NAMALWA (cell line): ENCODE measurements at regions not wholly inside any gene's neighbourhood (a gene's known extent, or its start where the extent isn't known, plus 50 kb on each side); places are given as distances from the start of the nearest gene placed in this dataset.
"Not testable (repeated sequence)": the region's sequence is repeated elsewhere in the genome, so short reads cannot be mapped to it uniquely, and the experiment has no call there.

Source experiments
- DNase-seq: peaks from one replicate; pipeline ENCODE4 v3.0.0-alpha.2; 2015; ENCODE audit warnings: low spot score

- DNase-seq = no peak
Measured at GRCh38 chr15:66635817-66636216, 66.2 kb upstream of the SMAD6 start.

GRCh38 chr15:66637044-66637443 is 65.0 kb upstream of the SMAD6 start:
- not testable (repeated sequence) for DNase-seq

DNA sequence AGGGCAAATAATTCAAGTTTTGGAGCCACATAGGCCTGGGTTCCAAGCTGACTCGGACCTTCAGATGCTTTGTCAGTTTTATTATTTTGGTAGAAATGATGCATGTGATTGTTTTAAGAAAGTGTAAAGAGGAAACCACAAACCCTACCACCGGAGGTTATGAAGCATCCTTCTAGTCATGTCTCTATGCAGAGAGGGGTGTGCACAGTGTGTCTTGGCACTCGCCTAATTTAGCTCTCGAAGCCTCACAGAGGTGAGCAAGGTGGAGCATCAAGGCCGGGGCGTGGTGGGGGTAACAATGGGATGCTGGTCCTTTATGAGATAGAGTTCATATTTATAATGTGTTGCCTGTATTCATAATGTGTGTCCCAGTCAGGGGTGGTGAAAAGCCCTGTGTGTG is 63.7 kb upstream of the SMAD6 start:
- no peak for DNase-seq

DNA sequence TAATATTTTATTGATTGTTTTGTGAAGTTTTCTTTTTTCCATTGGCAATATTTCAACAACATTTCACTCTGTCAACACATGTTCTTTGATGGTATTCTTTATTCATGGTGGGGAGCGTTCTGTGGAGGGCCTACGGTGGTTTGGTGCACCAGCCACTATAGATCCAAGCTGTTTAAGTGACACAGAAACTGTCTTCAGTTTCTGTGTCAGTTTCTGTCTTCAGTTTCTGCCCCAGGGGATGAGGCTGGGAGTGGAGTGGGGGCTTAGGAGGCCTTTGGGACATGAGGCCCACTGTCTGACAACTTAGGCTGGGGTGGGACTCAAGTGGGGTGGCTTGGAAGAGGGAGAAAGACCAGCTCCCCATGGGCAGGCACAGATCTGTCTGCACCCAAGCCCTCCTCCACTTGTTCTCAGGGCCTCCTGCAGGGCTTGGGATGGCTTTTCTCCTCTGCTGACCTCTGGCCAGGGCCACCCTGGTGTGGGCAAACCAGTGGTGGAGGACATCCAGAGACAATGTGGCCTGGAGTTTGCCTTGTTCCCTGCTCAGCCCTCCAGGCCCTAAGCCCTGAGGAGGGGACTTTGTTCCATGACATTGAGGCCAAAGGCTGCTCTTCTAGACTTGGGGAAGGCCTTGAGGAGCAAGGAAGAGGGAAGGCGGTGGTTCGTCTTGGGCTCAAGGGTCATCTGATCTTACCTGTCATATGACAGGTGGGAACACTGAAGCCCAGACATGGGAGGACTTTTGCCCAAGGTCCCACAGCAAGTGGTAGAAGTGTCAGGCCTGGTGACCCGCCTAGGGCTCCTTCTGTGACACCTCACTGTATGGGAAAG is 60.3 kb upstream of the SMAD6 start:
- no peak for DNase-seq

GRCh38 chr15:66642514-66642913 is 59.5 kb upstream of the SMAD6 start:
- DNase-seq = no peak

- no peak for DNase-seq
Measured at GRCh38 chr15:66643033-66643432, 59.0 kb upstream of the SMAD6 start.

- DNase-seq = no peak
Measured at GRCh38 chr15:66644000-66644787, 57.8 kb upstream of the SMAD6 start.

GRCh38 chr15:66644869-66645268 is 57.2 kb upstream of the SMAD6 start:
- DNase-seq = no peak

- DNase-seq = no peak
Measured at GRCh38 chr15:66646308-66646707, 55.7 kb upstream of the SMAD6 start.

DNA sequence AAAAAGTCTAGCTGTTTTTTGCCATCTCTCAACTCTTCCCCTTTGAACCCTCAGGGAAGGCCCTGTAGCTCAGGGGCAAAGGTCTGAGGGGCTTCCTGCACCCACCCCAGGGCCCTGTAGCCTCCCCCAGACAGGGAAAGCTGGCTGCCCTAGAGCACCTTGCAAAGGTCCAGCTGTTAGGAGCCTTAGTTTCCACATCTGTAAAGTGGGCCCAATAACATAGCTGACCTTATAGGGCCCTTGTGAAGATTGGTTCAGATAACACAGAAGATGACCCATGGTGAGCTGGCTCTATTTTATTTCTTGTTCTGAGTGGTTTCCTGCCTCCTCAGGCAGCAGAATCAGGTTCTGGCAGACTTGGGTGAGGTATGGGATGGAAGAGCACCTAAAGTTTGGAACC is 55.2 kb upstream of the SMAD6 start:
- no peak for DNase-seq

DNA sequence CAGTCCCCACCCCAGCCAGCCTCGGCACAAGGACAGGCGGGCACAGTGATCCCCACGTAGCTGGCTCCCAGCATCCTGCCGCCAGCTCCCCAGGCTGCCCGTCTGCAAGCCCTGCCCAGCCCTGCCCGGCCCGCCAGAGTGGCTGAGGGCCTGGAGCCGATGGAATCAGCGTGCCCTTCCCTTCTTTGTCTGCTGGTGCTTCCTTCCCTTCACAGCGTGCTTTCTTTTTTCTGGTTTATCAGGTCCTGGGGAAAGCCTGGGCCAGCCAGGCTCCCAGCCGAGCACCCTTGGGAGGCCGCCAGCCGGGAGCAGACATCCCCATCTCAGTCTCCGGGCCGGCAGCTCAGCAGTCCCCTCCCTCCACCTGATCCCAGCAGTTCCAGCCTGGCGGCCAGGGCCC is 54.7 kb upstream of the SMAD6 start:
- DNase-seq = no peak

- DNase-seq = no peak
Measured at GRCh38 chr15:66648588-66648987, 53.4 kb upstream of the SMAD6 start.

DNA sequence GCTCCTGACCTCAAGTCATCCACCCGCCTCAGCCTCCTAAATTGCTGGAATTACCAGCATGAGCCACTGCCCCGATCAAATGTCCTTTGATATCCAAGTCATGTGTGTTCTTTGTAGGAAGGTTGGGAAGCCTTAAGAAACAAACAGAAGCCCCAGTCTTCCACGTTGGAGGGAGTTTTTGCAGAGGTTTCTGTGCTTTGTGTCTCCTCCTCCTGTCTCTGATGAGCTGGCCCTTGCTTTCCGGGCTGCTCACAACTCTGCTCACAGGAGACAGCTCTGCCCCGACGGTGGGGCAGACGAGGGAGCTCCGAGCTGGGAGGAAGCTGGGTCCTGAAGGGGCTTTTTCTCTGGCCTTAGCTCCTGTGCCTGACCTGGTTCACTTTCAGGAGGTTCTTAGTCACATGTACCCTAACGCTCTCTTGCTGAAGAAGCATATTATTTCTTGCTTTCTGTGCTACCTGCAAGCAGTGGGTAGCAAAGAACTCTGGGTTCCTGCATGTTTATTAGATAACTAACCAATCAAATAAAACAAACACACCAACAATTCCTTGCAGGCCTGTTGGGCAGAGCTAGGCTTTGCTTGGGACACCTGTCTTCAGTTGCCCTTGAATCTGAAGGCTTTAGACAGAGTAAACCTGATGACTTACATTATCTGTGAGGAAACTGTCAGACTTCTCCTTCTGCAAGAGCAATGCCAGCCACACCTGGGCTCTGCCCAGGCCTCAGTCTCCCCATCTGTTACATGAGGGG is 52.6 kb upstream of the SMAD6 start:
- no peak for DNase-seq

GRCh38 chr15:66650433-66650832 is 51.6 kb upstream of the SMAD6 start:
- DNase-seq = no peak

DNA sequence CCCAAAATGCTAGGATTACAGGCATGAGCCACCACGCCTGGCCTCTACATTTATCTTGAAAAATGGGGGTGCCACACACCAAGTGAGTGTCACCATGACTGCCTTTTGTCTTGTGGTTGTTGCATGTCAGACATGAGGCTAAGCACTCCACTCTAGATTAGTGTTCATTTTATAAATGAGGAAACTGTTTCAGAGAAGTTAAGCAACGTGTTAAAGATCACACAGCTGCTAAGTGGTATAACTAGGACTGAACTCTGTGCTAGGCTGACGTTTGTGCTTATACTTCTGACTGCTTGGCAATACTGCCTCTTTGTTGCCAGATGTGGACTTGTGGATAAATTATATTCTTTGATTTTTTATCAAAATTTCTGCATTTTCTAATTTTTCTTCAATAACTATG is 50.8 kb upstream of the SMAD6 start:
- DNase-seq = no peak

DNA sequence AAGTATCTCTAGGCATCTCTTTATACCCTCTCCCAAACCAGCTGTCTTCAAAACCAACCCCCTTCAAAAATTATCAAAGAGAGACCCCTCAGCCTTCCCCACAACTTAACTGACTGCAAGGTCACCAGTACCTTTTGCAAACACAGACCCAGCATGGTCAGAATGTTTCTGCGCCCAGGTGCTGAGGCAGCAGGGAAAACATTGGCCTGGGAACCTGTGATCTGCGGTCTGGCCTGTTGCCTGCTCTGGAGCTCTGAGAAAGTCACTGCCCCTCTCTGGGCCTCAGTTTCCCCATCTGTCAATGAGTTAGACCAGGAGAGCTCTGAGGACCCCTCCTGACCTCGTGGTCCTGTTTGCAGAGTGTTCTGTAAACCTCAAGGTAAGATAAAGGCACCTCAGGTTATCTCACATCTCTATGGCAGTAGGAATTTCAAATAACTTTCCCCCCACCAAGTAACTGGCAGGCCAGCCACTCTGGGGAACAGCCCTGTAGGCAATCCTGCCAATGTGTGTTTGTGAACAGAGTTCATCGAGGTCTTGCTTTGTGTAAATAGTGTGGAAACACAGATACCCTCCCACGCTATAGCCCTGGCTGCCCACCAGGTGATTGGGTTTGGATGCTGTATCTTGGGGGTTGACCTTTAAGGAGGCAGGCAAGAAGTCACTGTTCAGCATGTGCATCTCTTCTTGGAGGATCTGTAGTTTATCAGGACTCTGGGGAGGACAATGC is 50.0 kb upstream of the SMAD6 start:
- no peak for DNase-seq
